IPS DF 19.7 (cell line): ENCODE measurements at regions not wholly inside any gene's neighbourhood (a gene's known extent, or its start where the extent isn't known, plus 50 kb on each side); places are given as distances from the start of the nearest gene placed in this dataset.

Experiments
- DNase-seq: peaks from one replicate; pipeline ENCODE4 v3.0.0-alpha.2; 2013; ENCODE audit warnings: low read depth, low spot score

GRCh38 chr14:94682736-94683135 lies 70.5 kb downstream of the SERPINA3 start:
- no peak for DNase-seq

GRCh38 chr14:94682061-94682516 lies 69.9 kb downstream of the SERPINA3 start:
- no peak for DNase-seq

- DNase-seq: peak; percentile 75
Observed at GRCh38 chr14:94681300-94682060, 69.3 kb downstream of the SERPINA3 start.

GRCh38 chr14:94680862-94681288 lies 68.7 kb downstream of the SERPINA3 start:
- DNase-seq: no peak

- DNase-seq: no peak
Observed at GRCh38 chr14:94679937-94680861, 68.0 kb downstream of the SERPINA3 start.

- DNase-seq: no peak
Observed at GRCh38 chr14:94679106-94679810, 67.1 kb downstream of the SERPINA3 start.

GRCh38 chr14:94677747-94678146 lies 65.6 kb downstream of the SERPINA3 start:
- DNase-seq: no peak

- no peak for DNase-seq
Observed at GRCh38 chr14:94677213-94677612, 65.0 kb downstream of the SERPINA3 start.

- DNase-seq: no peak
Observed at GRCh38 chr14:94676495-94677185, 64.4 kb downstream of the SERPINA3 start.

- no peak for DNase-seq
Observed at GRCh38 chr14:94675036-94675435, 62.8 kb downstream of the SERPINA3 start.

- no peak for DNase-seq
Observed at GRCh38 chr14:94673781-94674231, 61.6 kb downstream of the SERPINA3 start.
